Keratinocyte (primary cell): ENCODE measurements at regions not wholly inside any gene's neighbourhood (a gene's known extent, or its start where the extent isn't known, plus 50 kb on each side); places are given as distances from the start of the nearest gene placed in this dataset.
A peak's percentile ranks its signal among the peaks of the same experiment; 100 is the strongest.

Experiments
- EZH2 ChIP-seq: IDR thresholded peaks from one replicate; pipeline ENCODE4 v1.6.1; 2012; ENCODE audit warnings: inconsistent platforms, mild to moderate bottlenecking, low read length, moderate library complexity
- TF ChIP-seq, protein P1 (sequence below), 3 experiments: IDR thresholded peaks in 1 of 3; conservative IDR thresholded peaks in 1 of 3; optimal IDR thresholded peaks in 1 of 3; 2 replicates in 2 of 3; 3 replicates in 1 of 3; pipeline versions ENCODE3 to v1.5.1; 2011; ENCODE audit warnings: low read length in 3 of 3, mild to moderate bottlenecking in 3 of 3, moderate library complexity in 2 of 3, control low read depth in 1 of 3, inconsistent platforms in 1 of 3; ENCODE audit not compliant: insufficient read depth in 2 of 3; ENCODE audit errors: extremely low read depth in 1 of 3

DNA sequence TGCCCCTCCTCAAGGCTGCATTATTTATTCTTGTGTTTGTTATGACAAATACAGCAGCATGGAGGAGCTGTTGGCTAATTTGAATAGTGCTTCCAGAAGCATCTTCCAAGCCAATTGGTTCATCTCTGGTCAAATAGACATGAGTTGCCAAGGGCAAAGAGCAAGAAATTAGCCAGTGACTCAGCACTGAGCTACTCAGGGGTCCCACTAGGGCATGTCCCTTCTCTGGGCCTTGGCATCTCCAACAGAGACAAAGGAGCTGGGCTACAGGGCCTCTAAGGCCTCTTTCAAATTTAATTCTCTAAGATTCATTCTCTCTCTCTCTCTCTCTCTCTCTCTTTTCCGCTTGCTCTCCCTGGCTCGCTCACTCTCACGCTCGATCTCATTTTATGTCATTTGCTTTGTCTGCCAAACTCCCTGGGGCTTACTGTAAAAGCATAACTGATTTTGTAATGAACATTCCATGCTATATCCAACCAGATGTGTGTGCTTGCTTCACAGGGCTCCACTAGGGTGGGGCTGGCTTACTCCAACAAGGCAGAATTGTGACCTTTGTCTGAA is 86.7 kb upstream of the MAGEA4 start:
- TF ChIP-seq, protein P1, sequence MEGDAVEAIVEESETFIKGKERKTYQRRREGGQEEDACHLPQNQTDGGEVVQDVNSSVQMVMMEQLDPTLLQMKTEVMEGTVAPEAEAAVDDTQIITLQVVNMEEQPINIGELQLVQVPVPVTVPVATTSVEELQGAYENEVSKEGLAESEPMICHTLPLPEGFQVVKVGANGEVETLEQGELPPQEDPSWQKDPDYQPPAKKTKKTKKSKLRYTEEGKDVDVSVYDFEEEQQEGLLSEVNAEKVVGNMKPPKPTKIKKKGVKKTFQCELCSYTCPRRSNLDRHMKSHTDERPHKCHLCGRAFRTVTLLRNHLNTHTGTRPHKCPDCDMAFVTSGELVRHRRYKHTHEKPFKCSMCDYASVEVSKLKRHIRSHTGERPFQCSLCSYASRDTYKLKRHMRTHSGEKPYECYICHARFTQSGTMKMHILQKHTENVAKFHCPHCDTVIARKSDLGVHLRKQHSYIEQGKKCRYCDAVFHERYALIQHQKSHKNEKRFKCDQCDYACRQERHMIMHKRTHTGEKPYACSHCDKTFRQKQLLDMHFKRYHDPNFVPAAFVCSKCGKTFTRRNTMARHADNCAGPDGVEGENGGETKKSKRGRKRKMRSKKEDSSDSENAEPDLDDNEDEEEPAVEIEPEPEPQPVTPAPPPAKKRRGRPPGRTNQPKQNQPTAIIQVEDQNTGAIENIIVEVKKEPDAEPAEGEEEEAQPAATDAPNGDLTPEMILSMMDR (optimal IDR thresholded peaks at IDR 0.05 in 1 of 3, IDR thresholded peaks at IDR 0.05 in 1 of 3, conservative IDR thresholded peaks at IDR 0.05 in 1 of 3; ENCODE audit: extremely low read depth in 1 of 3, insufficient read depth in 2 of 3, low read length in 3 of 3): peak in 2 of 3 experiments; percentile 15 to 29
- TF ChIP-seq EZH2: no peak
